ENCODE measurements at regions not wholly inside any gene's neighbourhood (a gene's known extent, or its start where the extent isn't known, plus 50 kb on each side); places are given as distances from the start of the nearest gene placed in this dataset.
A peak's percentile ranks its signal among the peaks of the same experiment; 100 is the strongest.
"Not testable (repeated sequence)": the region's sequence is repeated elsewhere in the genome, so short reads cannot be mapped to it uniquely, and the experiment has no call there.

DNA sequence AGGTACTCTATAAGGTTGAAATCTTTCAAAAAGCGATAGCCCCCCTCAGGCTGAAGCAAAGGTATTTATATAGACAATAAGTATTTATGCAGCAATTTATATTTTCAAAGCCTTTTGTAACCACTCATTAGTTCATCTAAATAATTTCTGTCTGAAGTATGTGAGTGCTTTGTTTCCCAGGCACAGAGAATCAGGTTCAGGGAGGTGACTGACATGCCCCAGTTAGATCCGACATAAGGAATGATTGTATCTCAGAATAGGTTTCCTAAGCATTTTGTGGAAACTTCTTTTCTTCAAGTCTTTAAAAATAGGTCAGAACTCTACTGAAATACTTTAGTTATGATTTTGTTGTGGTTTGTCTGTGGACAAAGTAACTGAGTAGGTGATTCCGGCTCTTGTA is 283.4 kb upstream of the G2E3 start:
- DNase-seq (ENCODE audit: low read depth in 1 of 2, low spot score in 1 of 2): no peak
- Histone ChIP-seq H3K27me3 (ENCODE audit: insufficient read depth, poor library complexity, severe bottlenecking) (no peaks in the 10 kb centered on the region), H3K27ac (replicated peaks) (no peak overlapping the region), H3K4me3 (replicated peaks; ENCODE audit: insufficient read depth, low read length) (no peak overlapping the region)
- TF ChIP-seq GABPA (IDR thresholded peaks at IDR 0.05; ENCODE audit: low read depth): no peak
- no peak for TF ChIP-seq SPI1 (IDR thresholded peaks at IDR 0.05; ENCODE audit: borderline replicate concordance, low read depth)
- TF ChIP-seq, protein P1, sequence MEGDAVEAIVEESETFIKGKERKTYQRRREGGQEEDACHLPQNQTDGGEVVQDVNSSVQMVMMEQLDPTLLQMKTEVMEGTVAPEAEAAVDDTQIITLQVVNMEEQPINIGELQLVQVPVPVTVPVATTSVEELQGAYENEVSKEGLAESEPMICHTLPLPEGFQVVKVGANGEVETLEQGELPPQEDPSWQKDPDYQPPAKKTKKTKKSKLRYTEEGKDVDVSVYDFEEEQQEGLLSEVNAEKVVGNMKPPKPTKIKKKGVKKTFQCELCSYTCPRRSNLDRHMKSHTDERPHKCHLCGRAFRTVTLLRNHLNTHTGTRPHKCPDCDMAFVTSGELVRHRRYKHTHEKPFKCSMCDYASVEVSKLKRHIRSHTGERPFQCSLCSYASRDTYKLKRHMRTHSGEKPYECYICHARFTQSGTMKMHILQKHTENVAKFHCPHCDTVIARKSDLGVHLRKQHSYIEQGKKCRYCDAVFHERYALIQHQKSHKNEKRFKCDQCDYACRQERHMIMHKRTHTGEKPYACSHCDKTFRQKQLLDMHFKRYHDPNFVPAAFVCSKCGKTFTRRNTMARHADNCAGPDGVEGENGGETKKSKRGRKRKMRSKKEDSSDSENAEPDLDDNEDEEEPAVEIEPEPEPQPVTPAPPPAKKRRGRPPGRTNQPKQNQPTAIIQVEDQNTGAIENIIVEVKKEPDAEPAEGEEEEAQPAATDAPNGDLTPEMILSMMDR (IDR thresholded peaks at IDR 0.05; ENCODE audit: insufficient read depth, low read length): no peak
- TF ChIP-seq, protein P2, sequence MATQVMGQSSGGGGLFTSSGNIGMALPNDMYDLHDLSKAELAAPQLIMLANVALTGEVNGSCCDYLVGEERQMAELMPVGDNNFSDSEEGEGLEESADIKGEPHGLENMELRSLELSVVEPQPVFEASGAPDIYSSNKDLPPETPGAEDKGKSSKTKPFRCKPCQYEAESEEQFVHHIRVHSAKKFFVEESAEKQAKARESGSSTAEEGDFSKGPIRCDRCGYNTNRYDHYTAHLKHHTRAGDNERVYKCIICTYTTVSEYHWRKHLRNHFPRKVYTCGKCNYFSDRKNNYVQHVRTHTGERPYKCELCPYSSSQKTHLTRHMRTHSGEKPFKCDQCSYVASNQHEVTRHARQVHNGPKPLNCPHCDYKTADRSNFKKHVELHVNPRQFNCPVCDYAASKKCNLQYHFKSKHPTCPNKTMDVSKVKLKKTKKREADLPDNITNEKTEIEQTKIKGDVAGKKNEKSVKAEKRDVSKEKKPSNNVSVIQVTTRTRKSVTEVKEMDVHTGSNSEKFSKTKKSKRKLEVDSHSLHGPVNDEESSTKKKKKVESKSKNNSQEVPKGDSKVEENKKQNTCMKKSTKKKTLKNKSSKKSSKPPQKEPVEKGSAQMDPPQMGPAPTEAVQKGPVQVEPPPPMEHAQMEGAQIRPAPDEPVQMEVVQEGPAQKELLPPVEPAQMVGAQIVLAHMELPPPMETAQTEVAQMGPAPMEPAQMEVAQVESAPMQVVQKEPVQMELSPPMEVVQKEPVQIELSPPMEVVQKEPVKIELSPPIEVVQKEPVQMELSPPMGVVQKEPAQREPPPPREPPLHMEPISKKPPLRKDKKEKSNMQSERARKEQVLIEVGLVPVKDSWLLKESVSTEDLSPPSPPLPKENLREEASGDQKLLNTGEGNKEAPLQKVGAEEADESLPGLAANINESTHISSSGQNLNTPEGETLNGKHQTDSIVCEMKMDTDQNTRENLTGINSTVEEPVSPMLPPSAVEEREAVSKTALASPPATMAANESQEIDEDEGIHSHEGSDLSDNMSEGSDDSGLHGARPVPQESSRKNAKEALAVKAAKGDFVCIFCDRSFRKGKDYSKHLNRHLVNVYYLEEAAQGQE (IDR thresholded peaks at IDR 0.05; ENCODE audit: insufficient replicate concordance, low read depth): no peak
- no peak for TF ChIP-seq POLR2AphosphoS5 (IDR thresholded peaks at IDR 0.05; ENCODE audit: low read depth)

DNA sequence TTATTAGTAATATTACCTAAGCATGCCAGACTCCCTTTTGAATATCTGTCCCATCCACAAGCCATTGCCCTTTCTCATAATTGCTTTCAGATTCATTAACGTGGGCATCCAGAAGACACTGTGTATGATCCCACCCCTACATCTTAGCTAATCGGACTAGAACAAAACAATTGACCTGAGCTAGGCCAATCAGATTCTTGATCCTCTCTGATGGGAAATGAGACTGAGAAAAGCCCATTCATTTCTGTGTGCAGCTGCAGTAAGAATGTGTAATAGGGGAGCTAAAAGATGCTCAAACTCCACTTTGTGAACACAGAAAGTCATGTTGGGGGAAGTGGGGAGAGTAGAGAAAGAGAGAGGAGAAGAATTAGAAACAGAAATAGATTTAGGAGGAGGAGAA is 281.7 kb upstream of the G2E3 start:
- TF ChIP-seq, protein P2 (IDR thresholded peaks at IDR 0.05; ENCODE audit: insufficient replicate concordance, low read depth): no peak
- no peak for TF ChIP-seq POLR2AphosphoS5 (IDR thresholded peaks at IDR 0.05; ENCODE audit: low read depth)
- TF ChIP-seq, protein P1 (IDR thresholded peaks at IDR 0.05; ENCODE audit: insufficient read depth, low read length): no peak
- no peak for TF ChIP-seq SPI1 (IDR thresholded peaks at IDR 0.05; ENCODE audit: borderline replicate concordance, low read depth)
- TF ChIP-seq GABPA (IDR thresholded peaks at IDR 0.05; ENCODE audit: low read depth): no peak
- no peaks in the 10 kb centered on the region for H3K27me3 ChIP-seq (ENCODE audit: insufficient read depth, poor library complexity, severe bottlenecking)
- H3K27ac ChIP-seq (replicated peaks): no peak overlapping the region
- DNase-seq (ENCODE audit: low read depth in 1 of 2, low spot score in 1 of 2): no peak
- H3K4me3 ChIP-seq (replicated peaks; ENCODE audit: insufficient read depth, low read length): no peak overlapping the region

DNA sequence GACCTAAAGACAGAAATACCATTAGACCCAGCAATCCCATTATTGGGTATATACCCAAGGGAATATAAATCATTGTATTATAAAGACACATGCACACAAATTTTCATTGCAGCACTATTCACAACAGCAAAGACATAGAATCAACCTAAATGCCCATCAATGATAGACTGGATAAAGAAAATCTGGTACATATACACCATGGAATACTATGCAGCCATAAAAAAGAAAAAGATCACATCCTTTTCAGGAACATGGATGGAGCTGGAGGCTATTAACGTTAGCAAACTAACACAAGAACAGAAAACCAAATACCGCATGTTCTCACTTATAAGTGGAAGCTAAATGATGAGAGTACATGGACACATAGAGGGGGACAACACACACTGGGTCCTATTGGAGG is 280.1 kb upstream of the G2E3 start:
- not testable (repeated sequence) for H3K27ac ChIP-seq (replicated peaks); H3K4me3 ChIP-seq (replicated peaks; ENCODE audit: insufficient read depth, low read length); H3K27me3 ChIP-seq (ENCODE audit: insufficient read depth, poor library complexity, severe bottlenecking); DNase-seq (ENCODE audit: low read depth in 1 of 2, low spot score in 1 of 2)

DNA sequence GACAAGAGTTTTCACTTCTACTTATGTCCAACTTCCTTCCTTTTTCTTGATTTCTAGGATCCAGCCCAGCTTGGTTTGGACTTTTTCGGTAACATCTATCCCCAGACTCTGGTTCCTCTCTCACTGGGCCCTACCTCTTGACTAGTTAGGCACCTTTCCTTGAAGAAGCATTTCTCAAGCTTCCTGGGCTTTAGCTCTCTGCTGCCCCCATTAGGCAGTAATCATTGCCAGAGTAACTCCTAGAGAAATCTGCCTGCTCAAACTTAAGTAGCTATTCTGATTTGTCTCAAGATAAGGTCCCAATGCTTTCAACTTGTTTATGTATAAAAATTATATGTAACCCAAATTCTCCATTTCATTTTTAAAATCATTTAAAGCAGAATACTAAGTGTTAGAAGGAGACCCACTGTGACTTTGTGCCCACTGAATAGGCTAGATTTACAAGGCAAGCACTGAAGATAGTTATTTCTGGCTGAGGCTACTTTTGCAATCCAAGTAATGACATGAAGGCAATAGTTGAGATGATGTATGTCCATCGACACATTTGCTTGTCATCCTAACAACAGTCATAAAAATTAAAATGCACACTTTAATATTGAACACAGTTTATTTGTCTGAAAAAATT is 275.0 kb upstream of the G2E3 start:
- Histone ChIP-seq H3K27me3 (ENCODE audit: insufficient read depth, poor library complexity, severe bottlenecking) (no peaks in the 10 kb centered on the region), H3K4me3 (replicated peaks; ENCODE audit: insufficient read depth, low read length) (no peak overlapping the region), H3K27ac (replicated peaks) (no peak overlapping the region)
- peak in 1 of 2 experiments; percentile 29 for DNase-seq (ENCODE audit: low read depth in 1 of 2, low spot score in 1 of 2)
- TF ChIP-seq SPI1 (IDR thresholded peaks at IDR 0.05; ENCODE audit: borderline replicate concordance, low read depth): no peak
- TF ChIP-seq, protein P1 (IDR thresholded peaks at IDR 0.05; ENCODE audit: insufficient read depth, low read length): peak; percentile 58

Data from HL-60 (cell line).